ENCODE measurements at regions not wholly inside any gene's neighbourhood (a gene's known extent, or its start where the extent isn't known, plus 50 kb on each side); places are given as distances from the start of the nearest gene placed in this dataset.

- Histone ChIP-seq H3K9me3 (no peaks in the 10 kb centered on the region), H3K4me1 (no peaks in the 10 kb centered on the region), H3K27me3 (no peaks in the 10 kb centered on the region), H3K4me3 (no peak overlapping the region), H3K27ac (no peak overlapping the region), H3K36me3 (no peaks in the 10 kb centered on the region)
- DNase-seq, result peak in 1 of 2 donors; percentile 76
- TF ChIP-seq EP300 (IDR thresholded peaks at IDR 0.05), result no peak
- TF ChIP-seq POLR2A (IDR thresholded peaks at IDR 0.05), result no peak
- no peak for TF ChIP-seq CTCF (IDR thresholded peaks at IDR 0.05)
- TF ChIP-seq POLR2AphosphoS5 (IDR thresholded peaks at IDR 0.05), result no peak
- WGBS, 2 donors, result 78 to 87% methylated on average over 25 to 39 of the region's 39 CpGs
- no peak for ATAC-seq (ENCODE audit: low FRiP score in 2 of 2)
Observed at GRCh38 chr4:8747467-8748235, 124.0 kb downstream of the HMX1 start.

- no peaks in the 10 kb centered on the region for H3K9me3 ChIP-seq
- ATAC-seq (ENCODE audit: low FRiP score in 2 of 2) (no peak), DNase-seq (peak in 1 of 2 donors; percentile 7)
- H3K27ac ChIP-seq, result no peak overlapping the region
- H3K36me3 ChIP-seq, result no peaks in the 10 kb centered on the region
- H3K4me1 ChIP-seq, result no peaks in the 10 kb centered on the region
- TF ChIP-seq POLR2AphosphoS5 (IDR thresholded peaks at IDR 0.05) (no peak), EP300 (IDR thresholded peaks at IDR 0.05) (no peak), CTCF (IDR thresholded peaks at IDR 0.05) (no peak), POLR2A (IDR thresholded peaks at IDR 0.05) (no peak)
- no peaks in the 10 kb centered on the region for H3K27me3 ChIP-seq
- WGBS, 2 donors, result 94 to 96% methylated on average over 21 to 23 of the region's 23 CpGs
- H3K4me3 ChIP-seq, result no peak overlapping the region
Observed at GRCh38 chr4:8746523-8747466, 124.8 kb downstream of the HMX1 start.

GRCh38 chr4:8745826-8746225 lies 125.8 kb downstream of the HMX1 start:
- no peaks in the 10 kb centered on the region for H3K27me3 ChIP-seq
- H3K9me3 ChIP-seq, result no peaks in the 10 kb centered on the region
- no peak overlapping the region for H3K4me3 ChIP-seq
- H3K27ac ChIP-seq, result no peak overlapping the region
- whole genome bisulfite sequencing, 2 donors, result 59 to 62% methylated on average over 4 to 14 of the region's 14 CpGs
- no peaks in the 10 kb centered on the region for H3K36me3 ChIP-seq
- peak; percentile 4 to 49 for DNase-seq
- ATAC-seq (ENCODE audit: low FRiP score in 2 of 2), result no peak
- TF ChIP-seq POLR2AphosphoS5 (IDR thresholded peaks at IDR 0.05) (no peak), POLR2A (IDR thresholded peaks at IDR 0.05) (no peak), EP300 (IDR thresholded peaks at IDR 0.05) (no peak), CTCF (IDR thresholded peaks at IDR 0.05) (no peak)
- no peaks in the 10 kb centered on the region for H3K4me1 ChIP-seq

GRCh38 chr4:8745005-8745790 lies 126.4 kb downstream of the HMX1 start:
- Histone ChIP-seq H3K4me1 (no peaks in the 10 kb centered on the region), H3K36me3 (no peaks in the 10 kb centered on the region), H3K27me3 (no peaks in the 10 kb centered on the region), H3K27ac (no peak overlapping the region), H3K4me3 (no peak overlapping the region), H3K9me3 (no peaks in the 10 kb centered on the region)
- DNase-seq (peak; percentile 12 to 38), ATAC-seq (ENCODE audit: low FRiP score in 2 of 2) (no peak)
- WGBS, 2 donors, result 79 to 84% methylated on average over 26 to 28 of the region's 28 CpGs
- TF ChIP-seq POLR2AphosphoS5 (IDR thresholded peaks at IDR 0.05) (no peak), POLR2A (IDR thresholded peaks at IDR 0.05) (no peak), CTCF (IDR thresholded peaks at IDR 0.05) (no peak), EP300 (IDR thresholded peaks at IDR 0.05) (no peak)

All from upper lobe of left lung (tissue), 6 donors.